ENCODE measurements at regions not wholly inside any gene's neighbourhood (a gene's known extent, or its start where the extent isn't known, plus 50 kb on each side); places are given as distances from the start of the nearest gene placed in this dataset.

GRCh38 chr2:10993001-10993481 lies 81.3 kb downstream of the KCNF1 start:
- H3K4me3 ChIP-seq, result no peak overlapping the region
- ATAC-seq (peak in 1 of 2 experiments; percentile 25; a peak in 3 of 6 replicates), DNase-seq (ENCODE audit: low read depth in 1 of 2, low spot score in 1 of 2) (peak in 1 of 2 experiments; percentile 12), FAIRE-seq (no peak)
- ChIA-PET POLR2A (no interaction called here), CTCF (interaction anchor here (2.2 to 2.3 kb wide), 2 partner anchors 131 to 157 kb away, joined by 5 to 10 read pairs; no protein-coding TSS in a partner anchor)
- WGBS (ENCODE audit: missing lambda C conversion rate), result 55% methylated on average over 8 of the region's 8 CpGs
- H3K4me1 ChIP-seq, result no peaks in the 10 kb centered on the region
- H3K4me2 ChIP-seq, result no peak overlapping the region
- no peak overlapping the region for H3K27ac ChIP-seq
- TF ChIP-seq E2F6 (IDR thresholded peaks at IDR 0.05; ENCODE audit: borderline replicate concordance, low read depth) (no peak), HEYL (CRISPR knock-in tag; IDR thresholded peaks at IDR 0.05) (no peak), REST (IDR thresholded peaks at IDR 0.05) (no peak), HMGXB4 (CRISPR knock-in tag; IDR thresholded peaks at IDR 0.05; ENCODE audit: borderline replicate concordance) (no peak), KDM1A (IDR thresholded peaks at IDR 0.05; ENCODE audit: low read depth) (no peak), CBX2 (IDR thresholded peaks at IDR 0.05; ENCODE audit: borderline replicate concordance, low read depth) (no peak), MYC (IDR thresholded peaks at IDR 0.05; ENCODE audit: borderline replicate concordance, low read length) (no peak), CBX8 (IDR thresholded peaks at IDR 0.05) (no peak), RFX5 (IDR thresholded peaks at IDR 0.05) (no peak), HES2 (IDR thresholded peaks at IDR 0.05) (no peak), ZC3H11A (IDR thresholded peaks at IDR 0.05) (no peak), ZNF302 (CRISPR knock-in tag; IDR thresholded peaks at IDR 0.05) (no peak), ZFP36 (IDR thresholded peaks at IDR 0.05; ENCODE audit: borderline replicate concordance, partially characterized antibody) (no peak), USF2 (IDR thresholded peaks at IDR 0.05) (no peak), RAD21 (conservative IDR thresholded peaks at IDR 0.05 in 1 of 2, IDR thresholded peaks at IDR 0.05 in 1 of 2) (no peak), EHF (CRISPR knock-in tag; IDR thresholded peaks at IDR 0.05) (no peak), CHD4 (IDR thresholded peaks at IDR 0.05; ENCODE audit: borderline replicate concordance) (no peak), POLR2AphosphoS2 (conservative IDR thresholded peaks at IDR 0.05; ENCODE audit: low read length) (no peak), FOSB (CRISPR knock-in tag; IDR thresholded peaks at IDR 0.05) (no peak), FOSL2 (IDR thresholded peaks at IDR 0.05) (no peak), FOSL2 (CRISPR knock-in tag; IDR thresholded peaks at IDR 0.05) (no peak)
- no peaks in the 10 kb centered on the region for H3K9me3 ChIP-seq

Data from A549 (cell line).